ENCODE measurements at regions not wholly inside any gene's neighbourhood (a gene's known extent, or its start where the extent isn't known, plus 50 kb on each side); places are given as distances from the start of the nearest gene placed in this dataset.

DNA sequence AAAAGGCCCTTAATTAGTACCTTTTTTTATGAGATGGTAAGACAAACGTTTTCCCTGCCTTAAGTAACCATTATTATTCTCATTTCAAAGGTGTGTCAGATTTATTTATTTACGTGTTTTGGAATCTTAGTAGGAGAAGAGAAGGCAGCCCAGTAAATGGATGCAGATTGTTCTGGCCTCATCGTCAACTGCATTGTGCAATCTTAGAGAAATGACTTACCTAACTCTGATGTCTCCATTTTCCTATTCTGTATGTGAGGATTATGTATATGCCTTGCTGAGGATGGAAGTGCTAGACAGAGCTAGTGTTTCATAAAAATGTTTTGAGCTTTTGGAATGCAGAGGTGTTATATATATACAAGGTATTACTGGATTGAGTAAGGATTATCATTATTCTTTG is 97.0 kb upstream of the JAG1 start:
- Histone ChIP-seq H3K36me3 (ENCODE audit: insufficient read depth, low read length) (no peaks in the 10 kb centered on the region), H3K79me2 (ENCODE audit: insufficient read depth, low read depth, low read length) (no peaks in the 10 kb centered on the region), H2AFZ (ENCODE audit: low read length) (no peak overlapping the region), H3K27ac (ENCODE audit: low read depth, low read length, poor library complexity, severe bottlenecking) (no peak overlapping the region), H3K9me2 (ENCODE audit: insufficient read depth, low read length) (no peaks in the 10 kb centered on the region), H3K4me3 (ENCODE audit: low read depth, low read length, poor library complexity, severe bottlenecking) (no peak overlapping the region), H3K9me3 (ENCODE audit: low read length) (no peaks in the 10 kb centered on the region), H3K4me2 (ENCODE audit: low read length) (no peak overlapping the region), H4K20me1 (ENCODE audit: insufficient read depth, low read length) (no peaks in the 10 kb centered on the region), H3K4me1 (ENCODE audit: insufficient read depth, low read length, poor library complexity, severe bottlenecking) (no peaks in the 10 kb centered on the region)
- ChIA-PET CTCF (ENCODE audit: unreplicated experiment) (no interaction called here), POLR2A (no interaction called here)
- TF ChIP-seq, protein P1, sequence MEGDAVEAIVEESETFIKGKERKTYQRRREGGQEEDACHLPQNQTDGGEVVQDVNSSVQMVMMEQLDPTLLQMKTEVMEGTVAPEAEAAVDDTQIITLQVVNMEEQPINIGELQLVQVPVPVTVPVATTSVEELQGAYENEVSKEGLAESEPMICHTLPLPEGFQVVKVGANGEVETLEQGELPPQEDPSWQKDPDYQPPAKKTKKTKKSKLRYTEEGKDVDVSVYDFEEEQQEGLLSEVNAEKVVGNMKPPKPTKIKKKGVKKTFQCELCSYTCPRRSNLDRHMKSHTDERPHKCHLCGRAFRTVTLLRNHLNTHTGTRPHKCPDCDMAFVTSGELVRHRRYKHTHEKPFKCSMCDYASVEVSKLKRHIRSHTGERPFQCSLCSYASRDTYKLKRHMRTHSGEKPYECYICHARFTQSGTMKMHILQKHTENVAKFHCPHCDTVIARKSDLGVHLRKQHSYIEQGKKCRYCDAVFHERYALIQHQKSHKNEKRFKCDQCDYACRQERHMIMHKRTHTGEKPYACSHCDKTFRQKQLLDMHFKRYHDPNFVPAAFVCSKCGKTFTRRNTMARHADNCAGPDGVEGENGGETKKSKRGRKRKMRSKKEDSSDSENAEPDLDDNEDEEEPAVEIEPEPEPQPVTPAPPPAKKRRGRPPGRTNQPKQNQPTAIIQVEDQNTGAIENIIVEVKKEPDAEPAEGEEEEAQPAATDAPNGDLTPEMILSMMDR (conservative IDR thresholded peaks at IDR 0.05; ENCODE audit: low read length) = no peak
- TF ChIP-seq EZH2phosphoT487 (IDR thresholded peaks at IDR 0.05; ENCODE audit: borderline replicate concordance, low read depth, low read length) = no peak
- no TSS peak for BruUV-seq (replicated peaks)
- intact Hi-C loops (cut with micrococcal nuclease; ENCODE audit: unreplicated experiment) = no loop called here
- DNase-seq (ENCODE audit: low spot score) = no peak

DNA sequence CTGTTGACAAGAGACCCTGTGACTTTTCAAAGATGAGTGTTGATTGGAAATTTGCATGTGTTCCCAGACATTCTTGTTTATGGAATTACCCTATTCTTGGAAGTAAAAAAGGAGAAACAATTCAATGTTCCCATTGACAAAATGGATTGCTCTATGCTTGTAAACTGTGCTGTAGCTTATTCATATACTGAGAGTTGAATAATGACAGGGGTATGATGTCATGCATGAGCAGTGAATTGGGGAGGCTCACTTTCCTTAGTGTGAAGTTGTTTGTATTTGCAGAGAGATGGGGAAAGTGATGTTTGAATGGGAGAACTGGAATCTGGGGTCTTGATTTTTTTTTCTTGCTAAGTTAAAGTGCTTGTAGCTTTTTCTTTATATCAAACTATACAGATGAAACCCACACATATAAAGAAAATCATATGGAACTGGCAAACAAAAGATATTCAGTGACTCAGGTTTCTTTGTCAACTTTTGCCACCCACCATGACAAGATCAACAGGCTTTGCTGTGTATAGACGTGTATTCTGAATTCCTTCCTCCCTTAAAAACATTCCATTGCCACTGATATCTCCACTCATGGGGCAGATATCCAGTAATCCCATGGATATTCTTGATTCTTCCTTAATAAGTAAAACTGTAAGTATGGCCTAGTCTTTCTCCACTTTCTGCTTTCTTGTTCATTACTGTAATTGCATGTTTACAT is 97.8 kb upstream of the JAG1 start:
- Histone ChIP-seq H2AFZ (ENCODE audit: low read length) (no peak overlapping the region), H3K9me3 (ENCODE audit: low read length) (no peaks in the 10 kb centered on the region), H3K4me2 (ENCODE audit: low read length) (no peak overlapping the region), H4K20me1 (ENCODE audit: insufficient read depth, low read length) (no peaks in the 10 kb centered on the region), H3K4me3 (ENCODE audit: low read depth, low read length, poor library complexity, severe bottlenecking) (no peak overlapping the region), H3K4me1 (ENCODE audit: insufficient read depth, low read length, poor library complexity, severe bottlenecking) (no peaks in the 10 kb centered on the region), H3K9me2 (ENCODE audit: insufficient read depth, low read length) (no peaks in the 10 kb centered on the region), H3K36me3 (ENCODE audit: insufficient read depth, low read length) (no peaks in the 10 kb centered on the region), H3K79me2 (ENCODE audit: insufficient read depth, low read depth, low read length) (no peaks in the 10 kb centered on the region), H3K27ac (ENCODE audit: low read depth, low read length, poor library complexity, severe bottlenecking) (no peak overlapping the region)
- TF ChIP-seq, protein P1 (conservative IDR thresholded peaks at IDR 0.05; ENCODE audit: low read length) = no peak
- no peak for TF ChIP-seq EZH2phosphoT487 (IDR thresholded peaks at IDR 0.05; ENCODE audit: borderline replicate concordance, low read depth, low read length)
- CTCF ChIA-PET (ENCODE audit: unreplicated experiment) = no interaction called here
- POLR2A ChIA-PET = no interaction called here
- intact Hi-C loops (cut with micrococcal nuclease; ENCODE audit: unreplicated experiment) = no loop called here
- DNase-seq (ENCODE audit: low spot score) = no peak
- BruUV-seq (replicated peaks) = no TSS peak

DNA sequence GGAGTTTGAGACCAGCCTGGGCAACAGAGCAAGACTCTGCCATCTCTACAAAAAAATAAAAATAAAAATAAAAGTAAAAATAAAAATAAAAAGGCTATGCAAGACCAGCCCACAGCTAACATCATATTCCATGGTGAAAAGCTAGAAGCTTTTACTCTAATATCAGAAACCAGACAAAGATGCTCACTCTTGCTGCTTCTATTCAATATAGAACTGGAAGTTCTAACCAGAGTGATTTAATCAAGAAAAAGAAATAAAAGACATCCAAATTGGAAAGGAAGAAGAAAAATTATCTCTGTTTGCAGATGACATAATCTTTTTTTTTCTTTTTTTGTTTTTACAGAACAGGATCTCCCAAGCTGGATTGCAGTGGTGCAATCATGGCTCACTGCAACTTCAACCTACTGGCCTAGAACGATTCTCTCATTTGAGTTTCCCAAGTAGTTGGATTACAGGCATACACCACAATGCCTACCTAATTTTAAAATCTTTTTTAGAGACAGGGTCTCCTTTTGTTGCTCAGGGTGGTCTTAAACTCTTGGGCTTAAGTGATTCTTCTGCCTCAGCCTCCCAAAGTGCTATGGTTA is 100.7 kb upstream of the JAG1 start:
- Histone ChIP-seq H3K9me2 (ENCODE audit: insufficient read depth, low read length) (no peaks in the 10 kb centered on the region), H3K4me2 (ENCODE audit: low read length) (no peak overlapping the region), H3K79me2 (ENCODE audit: insufficient read depth, low read depth, low read length) (no peaks in the 10 kb centered on the region), H3K9me3 (ENCODE audit: low read length) (no peaks in the 10 kb centered on the region), H3K36me3 (ENCODE audit: insufficient read depth, low read length) (no peaks in the 10 kb centered on the region), H3K4me3 (ENCODE audit: low read depth, low read length, poor library complexity, severe bottlenecking) (no peak overlapping the region), H3K27ac (ENCODE audit: low read depth, low read length, poor library complexity, severe bottlenecking) (no peak overlapping the region), H4K20me1 (ENCODE audit: insufficient read depth, low read length) (no peaks in the 10 kb centered on the region), H3K4me1 (ENCODE audit: insufficient read depth, low read length, poor library complexity, severe bottlenecking) (no peaks in the 10 kb centered on the region), H2AFZ (ENCODE audit: low read length) (no peak overlapping the region)
- TF ChIP-seq EZH2phosphoT487 (IDR thresholded peaks at IDR 0.05; ENCODE audit: borderline replicate concordance, low read depth, low read length) = no peak
- TF ChIP-seq, protein P1 (conservative IDR thresholded peaks at IDR 0.05; ENCODE audit: low read length) = no peak
- intact Hi-C loops (cut with micrococcal nuclease; ENCODE audit: unreplicated experiment) = no loop called here
- BruUV-seq (replicated peaks) = no TSS peak
- ChIA-PET CTCF (ENCODE audit: unreplicated experiment) (no interaction called here), POLR2A (interaction anchor here (0.5 to 0.8 kb wide), 2 partner anchors 11 to 776 kb away, joined by 3 to 4 read pairs; no protein-coding TSS in a partner anchor)
- no peak for DNase-seq (ENCODE audit: low spot score)
